OCI-LY1 (cell line): ENCODE measurements at regions not wholly inside any gene's neighbourhood (a gene's known extent, or its start where the extent isn't known, plus 50 kb on each side); places are given as distances from the start of the nearest gene placed in this dataset.

ENCODE experiments used
- EZH2 ChIP-seq: fragments of 200-600 bp; sonication (generic), shearing (Covaris generic); IDR thresholded peaks from 2 replicates; pipeline ENCODE4 v1.8.0; 2017; ENCODE audit warnings: borderline replicate concordance, mixed run types, mild to moderate bottlenecking, antibody characterized with exemption, low read length, moderate library complexity, mixed read lengths
- TF ChIP-seq, protein P1 (sequence below): fragments of 200-600 bp; sonication (generic), shearing (Covaris generic); IDR thresholded peaks from 2 replicates; pipeline ENCODE4 v1.5.1; 2017; ENCODE audit warnings: mild to moderate bottlenecking, antibody characterized with exemption, low read length, moderate library complexity, mixed read lengths

DNA sequence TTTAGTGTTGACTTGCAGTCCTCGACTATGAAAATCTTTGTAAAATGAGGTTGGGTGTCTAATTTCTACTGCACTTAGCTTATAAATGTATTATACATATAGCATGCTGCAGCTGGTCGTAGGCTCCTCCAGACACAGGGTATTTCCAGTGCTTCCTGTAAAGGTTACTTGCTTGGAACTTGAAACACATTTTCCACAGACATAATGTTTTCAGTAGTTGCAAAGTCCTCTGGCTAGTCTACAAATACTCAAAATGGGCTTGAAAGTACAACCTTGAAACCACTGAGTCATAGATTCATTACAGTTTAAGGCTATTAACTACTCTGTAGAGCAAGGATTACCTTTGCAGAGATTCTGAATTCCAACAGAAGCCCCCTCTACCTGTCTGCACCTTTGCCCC, 464.1 kb downstream of the RAP2B start:
- TF ChIP-seq, protein P1, sequence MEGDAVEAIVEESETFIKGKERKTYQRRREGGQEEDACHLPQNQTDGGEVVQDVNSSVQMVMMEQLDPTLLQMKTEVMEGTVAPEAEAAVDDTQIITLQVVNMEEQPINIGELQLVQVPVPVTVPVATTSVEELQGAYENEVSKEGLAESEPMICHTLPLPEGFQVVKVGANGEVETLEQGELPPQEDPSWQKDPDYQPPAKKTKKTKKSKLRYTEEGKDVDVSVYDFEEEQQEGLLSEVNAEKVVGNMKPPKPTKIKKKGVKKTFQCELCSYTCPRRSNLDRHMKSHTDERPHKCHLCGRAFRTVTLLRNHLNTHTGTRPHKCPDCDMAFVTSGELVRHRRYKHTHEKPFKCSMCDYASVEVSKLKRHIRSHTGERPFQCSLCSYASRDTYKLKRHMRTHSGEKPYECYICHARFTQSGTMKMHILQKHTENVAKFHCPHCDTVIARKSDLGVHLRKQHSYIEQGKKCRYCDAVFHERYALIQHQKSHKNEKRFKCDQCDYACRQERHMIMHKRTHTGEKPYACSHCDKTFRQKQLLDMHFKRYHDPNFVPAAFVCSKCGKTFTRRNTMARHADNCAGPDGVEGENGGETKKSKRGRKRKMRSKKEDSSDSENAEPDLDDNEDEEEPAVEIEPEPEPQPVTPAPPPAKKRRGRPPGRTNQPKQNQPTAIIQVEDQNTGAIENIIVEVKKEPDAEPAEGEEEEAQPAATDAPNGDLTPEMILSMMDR = no peak
- no peak for TF ChIP-seq EZH2
